ENCODE measurements at regions not wholly inside any gene's neighbourhood (a gene's known extent, or its start where the extent isn't known, plus 50 kb on each side); places are given as distances from the start of the nearest gene placed in this dataset.
"Not testable (repeated sequence)": the region's sequence is repeated elsewhere in the genome, so short reads cannot be mapped to it uniquely, and the experiment has no call there.

- TF ChIP-seq CTCF (conservative IDR thresholded peaks at IDR 0.05 in 1 of 2, IDR thresholded peaks at IDR 0.05 in 1 of 2; ENCODE audit: low read depth in 1 of 2, low read length in 2 of 2): no peak
- H3K9ac ChIP-seq (ENCODE audit: insufficient read depth, low read length): no peak overlapping the region
- H3K79me2 ChIP-seq (ENCODE audit: control insufficient read depth, insufficient read depth, low read length): no peaks in the 10 kb centered on the region
- DNase-seq (ENCODE audit: low read depth in 2 of 2): no peak
- no peak overlapping the region for H3K27ac ChIP-seq (ENCODE audit: insufficient read depth, low read length)
- H3K9me3 ChIP-seq (ENCODE audit: control insufficient read depth, insufficient read depth, low read depth, low read length): no peaks in the 10 kb centered on the region
- no peaks in the 10 kb centered on the region for H3K27me3 ChIP-seq (ENCODE audit: control insufficient read depth, insufficient read depth, low read length)
- H4K20me1 ChIP-seq (ENCODE audit: control insufficient read depth, extremely low read depth, insufficient read depth, low read length): no peaks in the 10 kb centered on the region
- no peak overlapping the region for H2AFZ ChIP-seq (ENCODE audit: low read length)
- no peak overlapping the region for H3K4me2 ChIP-seq (ENCODE audit: extremely low read depth, insufficient read depth, low read length)
- no peak overlapping the region for H3K4me3 ChIP-seq (replicated peaks in 1 of 4; ENCODE audit: control extremely low read depth in 1 of 4, insufficient read depth in 1 of 4, low read depth in 3 of 4, low read length in 4 of 4)
- H3K4me1 ChIP-seq (ENCODE audit: control insufficient read depth, extremely low read depth, insufficient read depth, low read length): no peaks in the 10 kb centered on the region
- no peaks in the 10 kb centered on the region for H3K36me3 ChIP-seq (ENCODE audit: control insufficient read depth, insufficient read depth, low read length)
Observed at GRCh38 chr6:63514488-63515173, 57.6 kb upstream of the LOC128125822 start.

- H3K4me3 ChIP-seq (replicated peaks in 1 of 4; ENCODE audit: control extremely low read depth in 1 of 4, insufficient read depth in 1 of 4, low read depth in 3 of 4, low read length in 4 of 4); H3K4me2 ChIP-seq (ENCODE audit: extremely low read depth, insufficient read depth, low read length); H2AFZ ChIP-seq (ENCODE audit: low read length); H3K9me3 ChIP-seq (ENCODE audit: control insufficient read depth, insufficient read depth, low read depth, low read length); H4K20me1 ChIP-seq (ENCODE audit: control insufficient read depth, extremely low read depth, insufficient read depth, low read length); H3K27ac ChIP-seq (ENCODE audit: insufficient read depth, low read length); DNase-seq (ENCODE audit: low read depth in 2 of 2); H3K79me2 ChIP-seq (ENCODE audit: control insufficient read depth, insufficient read depth, low read length); H3K9ac ChIP-seq (ENCODE audit: insufficient read depth, low read length); H3K36me3 ChIP-seq (ENCODE audit: control insufficient read depth, insufficient read depth, low read length); H3K4me1 ChIP-seq (ENCODE audit: control insufficient read depth, extremely low read depth, insufficient read depth, low read length); H3K27me3 ChIP-seq (ENCODE audit: control insufficient read depth, insufficient read depth, low read length): not testable (repeated sequence)
Observed at GRCh38 chr6:63515227-63515626, 57.1 kb upstream of the LOC128125822 start.

GRCh38 chr6:63516186-63516944 is 55.9 kb upstream of the LOC128125822 start:
- H2AFZ ChIP-seq (ENCODE audit: low read length): no peak overlapping the region

More at GRCh38 chr6:63516186-63516944, 55.9 kb upstream of the LOC128125822 start:
- no peak for TF ChIP-seq CTCF (conservative IDR thresholded peaks at IDR 0.05 in 1 of 2, IDR thresholded peaks at IDR 0.05 in 1 of 2; ENCODE audit: low read depth in 1 of 2, low read length in 2 of 2)
- TF ChIP-seq EZH2 (IDR thresholded peaks at IDR 0.05; ENCODE audit: low read length, missing control alignments): no peak
- H3K9ac ChIP-seq (ENCODE audit: insufficient read depth, low read length): no peak overlapping the region
- no peak overlapping the region for H3K4me2 ChIP-seq (ENCODE audit: extremely low read depth, insufficient read depth, low read length)
- H3K9me3 ChIP-seq (ENCODE audit: control insufficient read depth, insufficient read depth, low read depth, low read length): no peaks in the 10 kb centered on the region
- no peaks in the 10 kb centered on the region for H3K79me2 ChIP-seq (ENCODE audit: control insufficient read depth, insufficient read depth, low read length)
- H3K27me3 ChIP-seq (ENCODE audit: control insufficient read depth, insufficient read depth, low read length): no peaks in the 10 kb centered on the region
- H3K27ac ChIP-seq (ENCODE audit: insufficient read depth, low read length): no peak overlapping the region
- peak in 1 of 2 donors; percentile 15 for DNase-seq (ENCODE audit: low read depth in 2 of 2)
- H4K20me1 ChIP-seq (ENCODE audit: control insufficient read depth, extremely low read depth, insufficient read depth, low read length): no peaks in the 10 kb centered on the region
- no peaks in the 10 kb centered on the region for H3K36me3 ChIP-seq (ENCODE audit: control insufficient read depth, insufficient read depth, low read length)
- H3K4me3 ChIP-seq (replicated peaks in 1 of 4; ENCODE audit: control extremely low read depth in 1 of 4, insufficient read depth in 1 of 4, low read depth in 3 of 4, low read length in 4 of 4): no peak overlapping the region
- no peaks in the 10 kb centered on the region for H3K4me1 ChIP-seq (ENCODE audit: control insufficient read depth, extremely low read depth, insufficient read depth, low read length)
